ENCODE measurements at regions not wholly inside any gene's neighbourhood (a gene's known extent, or its start where the extent isn't known, plus 50 kb on each side); places are given as distances from the start of the nearest gene placed in this dataset.

DNA sequence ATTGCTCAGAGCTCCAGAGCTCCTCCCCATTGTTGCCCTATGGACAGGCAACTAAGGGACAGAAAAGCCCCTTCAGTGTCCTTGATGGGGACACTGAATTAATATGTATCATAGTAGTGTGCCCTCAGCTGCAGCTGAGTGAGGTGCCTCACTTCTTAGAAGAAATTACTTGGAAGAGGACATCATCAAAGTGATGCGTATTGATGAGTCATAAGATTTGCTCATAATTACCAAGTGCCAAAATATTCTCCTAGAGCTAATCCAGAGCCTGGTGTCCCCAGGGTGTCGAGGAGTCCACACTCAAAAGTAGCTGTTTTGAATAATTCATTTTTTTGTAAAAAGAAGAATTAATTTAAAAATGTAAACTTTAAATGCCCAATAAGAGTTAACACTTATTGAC, 200.7 kb upstream of the SEMA6D start:
- no peak overlapping the region for H3K4me3 ChIP-seq (ENCODE audit: low read depth, low read length)
- TF ChIP-seq, protein P1, sequence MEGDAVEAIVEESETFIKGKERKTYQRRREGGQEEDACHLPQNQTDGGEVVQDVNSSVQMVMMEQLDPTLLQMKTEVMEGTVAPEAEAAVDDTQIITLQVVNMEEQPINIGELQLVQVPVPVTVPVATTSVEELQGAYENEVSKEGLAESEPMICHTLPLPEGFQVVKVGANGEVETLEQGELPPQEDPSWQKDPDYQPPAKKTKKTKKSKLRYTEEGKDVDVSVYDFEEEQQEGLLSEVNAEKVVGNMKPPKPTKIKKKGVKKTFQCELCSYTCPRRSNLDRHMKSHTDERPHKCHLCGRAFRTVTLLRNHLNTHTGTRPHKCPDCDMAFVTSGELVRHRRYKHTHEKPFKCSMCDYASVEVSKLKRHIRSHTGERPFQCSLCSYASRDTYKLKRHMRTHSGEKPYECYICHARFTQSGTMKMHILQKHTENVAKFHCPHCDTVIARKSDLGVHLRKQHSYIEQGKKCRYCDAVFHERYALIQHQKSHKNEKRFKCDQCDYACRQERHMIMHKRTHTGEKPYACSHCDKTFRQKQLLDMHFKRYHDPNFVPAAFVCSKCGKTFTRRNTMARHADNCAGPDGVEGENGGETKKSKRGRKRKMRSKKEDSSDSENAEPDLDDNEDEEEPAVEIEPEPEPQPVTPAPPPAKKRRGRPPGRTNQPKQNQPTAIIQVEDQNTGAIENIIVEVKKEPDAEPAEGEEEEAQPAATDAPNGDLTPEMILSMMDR (IDR thresholded peaks at IDR 0.05; ENCODE audit: insufficient read depth, low read depth, low read length, missing control alignments): no peak
- no peak for DNase-seq (ENCODE audit: low read depth)

DNA sequence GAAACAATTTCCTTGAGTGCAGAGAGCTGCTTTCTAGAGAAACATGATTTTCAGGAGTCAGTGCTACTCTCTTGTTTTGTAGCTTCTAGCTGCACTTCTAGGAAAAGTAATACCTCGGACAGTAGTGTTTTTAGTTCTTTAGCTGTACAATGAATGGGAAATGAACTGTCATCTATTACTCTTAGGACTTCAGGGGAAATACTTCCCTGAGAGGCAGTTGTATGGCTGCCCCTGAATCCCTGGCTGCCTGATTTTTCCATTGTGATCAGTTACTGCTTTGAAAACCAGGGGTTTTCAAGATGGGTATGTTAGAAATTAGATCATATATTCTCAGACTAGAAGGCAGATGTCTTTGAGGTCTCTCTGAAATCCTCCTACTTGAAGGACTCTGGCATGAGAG, 200.3 kb upstream of the SEMA6D start:
- H3K4me3 ChIP-seq (ENCODE audit: low read depth, low read length): no peak overlapping the region
- no peak for DNase-seq (ENCODE audit: low read depth)
- TF ChIP-seq, protein P1 (IDR thresholded peaks at IDR 0.05; ENCODE audit: insufficient read depth, low read depth, low read length, missing control alignments): no peak

- TF ChIP-seq, protein P1 (IDR thresholded peaks at IDR 0.05; ENCODE audit: insufficient read depth, low read depth, low read length, missing control alignments): no peak
- no peak for DNase-seq (ENCODE audit: low read depth)
- H3K4me3 ChIP-seq (ENCODE audit: low read depth, low read length): no peak overlapping the region
Observed at GRCh38 chr15:47517737-47518136, 199.6 kb upstream of the SEMA6D start.

GRCh38 chr15:47523681-47524475, 193.4 kb upstream of the SEMA6D start:
- DNase-seq (ENCODE audit: low read depth): no peak
- no peak overlapping the region for H3K4me3 ChIP-seq (ENCODE audit: low read depth, low read length)
- TF ChIP-seq, protein P1 (IDR thresholded peaks at IDR 0.05; ENCODE audit: insufficient read depth, low read depth, low read length, missing control alignments): no peak

DNA sequence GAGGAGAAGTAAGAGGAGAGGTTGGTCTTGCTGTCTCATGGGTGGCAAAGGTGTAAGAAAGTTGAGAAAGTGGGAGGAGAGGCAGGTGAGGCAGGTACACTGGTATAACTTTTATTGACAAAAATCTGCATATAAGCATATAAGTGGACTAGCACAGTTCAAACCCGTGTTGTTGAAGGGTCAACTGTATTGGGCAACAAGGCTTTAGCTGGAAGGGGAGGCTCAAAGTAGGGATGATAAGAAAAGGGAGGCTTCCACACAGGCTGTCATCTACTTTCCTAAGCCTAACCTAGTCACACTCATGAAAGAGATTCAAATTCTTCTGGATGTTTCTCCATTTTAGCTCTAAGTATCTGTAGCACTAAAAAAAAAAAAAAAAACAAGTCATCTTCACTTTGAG, 188.1 kb upstream of the SEMA6D start:
- TF ChIP-seq, protein P1 (IDR thresholded peaks at IDR 0.05; ENCODE audit: insufficient read depth, low read depth, low read length, missing control alignments): no peak
- H3K4me3 ChIP-seq (ENCODE audit: low read depth, low read length): no peak overlapping the region
- no peak for DNase-seq (ENCODE audit: low read depth)

- TF ChIP-seq, protein P1 (IDR thresholded peaks at IDR 0.05; ENCODE audit: insufficient read depth, low read depth, low read length, missing control alignments): no peak
- DNase-seq (ENCODE audit: low read depth): no peak
- no peak overlapping the region for H3K4me3 ChIP-seq (ENCODE audit: low read depth, low read length)
Observed at GRCh38 chr15:47534673-47535072, 182.6 kb upstream of the SEMA6D start.

- DNase-seq (ENCODE audit: low read depth): no peak
- TF ChIP-seq, protein P1 (IDR thresholded peaks at IDR 0.05; ENCODE audit: insufficient read depth, low read depth, low read length, missing control alignments): no peak
- H3K4me3 ChIP-seq (ENCODE audit: low read depth, low read length): no peak overlapping the region
Observed at GRCh38 chr15:47541562-47541961, 175.7 kb upstream of the SEMA6D start.
